GM18858 (cell line): ENCODE measurements at regions not wholly inside any gene's neighbourhood (a gene's known extent, or its start where the extent isn't known, plus 50 kb on each side); places are given as distances from the start of the nearest gene placed in this dataset.

Experiments
- ATAC-seq: cut with Tn5 transposase; IDR thresholded peaks from one replicate; pipeline ENCODE4 v1.9.1; 2021; ENCODE audit not compliant: unreplicated experiment

GRCh38 chr10:130882906-130883305, 428.6 kb downstream of the TCERG1L start:
- ATAC-seq, result no peak

GRCh38 chr10:130884456-130884855, 427.1 kb downstream of the TCERG1L start:
- no peak for ATAC-seq

GRCh38 chr10:130885021-130885655, 426.4 kb downstream of the TCERG1L start:
- no peak for ATAC-seq

GRCh38 chr10:130887170-130887569, 424.4 kb downstream of the TCERG1L start:
- ATAC-seq, result no peak

- ATAC-seq, result no peak
These were observed 423.0 kb downstream of the TCERG1L start for GRCh38 chr10:130888493-130888892.

- ATAC-seq, result no peak
These were observed 422.3 kb downstream of the TCERG1L start for GRCh38 chr10:130889240-130889639.

- no peak for ATAC-seq
These were observed 421.7 kb downstream of the TCERG1L start for GRCh38 chr10:130889780-130890179.

- no peak for ATAC-seq
These were observed 420.5 kb downstream of the TCERG1L start for GRCh38 chr10:130891066-130891465.

- no peak for ATAC-seq
These were observed 417.1 kb downstream of the TCERG1L start for GRCh38 chr10:130894471-130894870.

- ATAC-seq, result no peak
These were observed 416.4 kb downstream of the TCERG1L start for GRCh38 chr10:130895161-130895560.

- ATAC-seq, result no peak
These were observed 413.7 kb downstream of the TCERG1L start for GRCh38 chr10:130897815-130898214.

GRCh38 chr10:130898381-130898780, 413.1 kb downstream of the TCERG1L start:
- no peak for ATAC-seq

GRCh38 chr10:130899856-130900255, 411.7 kb downstream of the TCERG1L start:
- ATAC-seq, result no peak

GRCh38 chr10:130900441-130901160, 410.9 kb downstream of the TCERG1L start:
- ATAC-seq, result no peak

- no peak for ATAC-seq
These were observed 410.0 kb downstream of the TCERG1L start for GRCh38 chr10:130901311-130902165.

GRCh38 chr10:130902471-130902870, 409.1 kb downstream of the TCERG1L start:
- no peak for ATAC-seq

- ATAC-seq, result no peak
These were observed 408.6 kb downstream of the TCERG1L start for GRCh38 chr10:130902929-130903328.

GRCh38 chr10:130904676-130905075, 406.8 kb downstream of the TCERG1L start:
- no peak for ATAC-seq

GRCh38 chr10:130905386-130905785, 406.1 kb downstream of the TCERG1L start:
- no peak for ATAC-seq

GRCh38 chr10:130905921-130906320, 405.6 kb downstream of the TCERG1L start:
- ATAC-seq, result no peak

- ATAC-seq, result no peak
These were observed 400.7 kb downstream of the TCERG1L start for GRCh38 chr10:130910848-130911247.

GRCh38 chr10:130913844-130914243, 397.7 kb downstream of the TCERG1L start:
- no peak for ATAC-seq
